ELF-1 (cell line): ENCODE measurements at regions not wholly inside any gene's neighbourhood (a gene's known extent, or its start where the extent isn't known, plus 50 kb on each side); places are given as distances from the start of the nearest gene placed in this dataset.

ENCODE experiments used
- DNase-seq: peaks from one replicate; pipeline ENCODE4 v3.0.0-alpha.2; 2016; ENCODE audit warnings: low read depth, low spot score

- no peak for DNase-seq
Measured at GRCh38 chr14:95442016-95442632, 74.3 kb downstream of the SYNE3 start.

GRCh38 chr14:95440951-95441350, 75.5 kb downstream of the SYNE3 start:
- peak; percentile 66 for DNase-seq

GRCh38 chr14:95440496-95440895, 76.0 kb downstream of the SYNE3 start:
- no peak for DNase-seq

- DNase-seq = no peak
Measured at GRCh38 chr14:95439881-95440280, 76.6 kb downstream of the SYNE3 start.

- DNase-seq = no peak
Measured at GRCh38 chr14:95437715-95438114, 78.7 kb downstream of the SYNE3 start.

- DNase-seq = no peak
Measured at GRCh38 chr14:95436354-95436753, 80.1 kb downstream of the SYNE3 start.

GRCh38 chr14:95434121-95434520, 82.3 kb downstream of the SYNE3 start:
- no peak for DNase-seq

GRCh38 chr14:95433094-95433478, 83.4 kb downstream of the SYNE3 start:
- no peak for DNase-seq

GRCh38 chr14:95432144-95433093, 84.0 kb downstream of the SYNE3 start:
- peak; percentile 76 for DNase-seq

- peak; percentile 48 for DNase-seq
Measured at GRCh38 chr14:95431199-95432143, 85.0 kb downstream of the SYNE3 start.

- no peak for DNase-seq
Measured at GRCh38 chr14:95428557-95428956, 87.9 kb downstream of the SYNE3 start.

- no peak for DNase-seq
Measured at GRCh38 chr14:95426116-95426475, 90.4 kb downstream of the SYNE3 start.

- no peak for DNase-seq
Measured at GRCh38 chr14:95425369-95426115, 90.9 kb downstream of the SYNE3 start.

GRCh38 chr14:95424529-95424928, 91.9 kb downstream of the SYNE3 start:
- DNase-seq = no peak

GRCh38 chr14:95421741-95422140, 94.7 kb downstream of the SYNE3 start:
- no peak for DNase-seq

GRCh38 chr14:95420060-95420459, 96.4 kb downstream of the SYNE3 start:
- no peak for DNase-seq

- no peak for DNase-seq
Measured at GRCh38 chr14:95419569-95419968, 96.9 kb downstream of the SYNE3 start.

- DNase-seq = no peak
Measured at GRCh38 chr14:95418858-95419257, 97.6 kb downstream of the SYNE3 start.

- DNase-seq = no peak
Measured at GRCh38 chr14:95417492-95417891, 97.8 kb upstream of the CLMN start.

- DNase-seq = no peak
Measured at GRCh38 chr14:95415993-95416392, 96.3 kb upstream of the CLMN start.
